PC-9 (cell line): ENCODE measurements at regions not wholly inside any gene's neighbourhood (a gene's known extent, or its start where the extent isn't known, plus 50 kb on each side); places are given as distances from the start of the nearest gene placed in this dataset.

ENCODE experiments used
- BruUV-seq: library from RNA; stranded (reverse); fragments of 400-500 nt; replicated peaks from 2 replicates; lab custom pipeline; 2021; lab: Mats Ljungman, UMichigan
- CTCF ChIA-PET: fragments of 300-600 bp; sonication (Branson Sonifier 250); formaldehyde crosslinking; loops from one replicate; lab custom pipeline; 2022; ENCODE audit warnings: antibody characterized with exemption; lab: Charles Lee
- POLR2A ChIA-PET: fragments of 300-600 bp; sonication (Branson Sonifier 250); formaldehyde crosslinking; loops from one replicate; lab custom pipeline; 2022; ENCODE audit warnings: antibody characterized with exemption; ENCODE audit not compliant: unreplicated experiment; lab: Charles Lee
- DNase-seq, 2 experiments: peaks; one replicate each; pipeline versions ENCODE4 v3.0.0 to v3.0.0-alpha.2; 2015 to 2022; ENCODE audit warnings: mixed read lengths in 1 of 2
- H2AFZ ChIP-seq: fragments of 200-600 bp; sonication (generic); 2 replicates; pipeline ENCODE4 v1.8.1; 2017; ENCODE audit warnings: antibody characterized with exemption
- H3F3A ChIP-seq: fragments of 200-600 bp; sonication (generic); 2 replicates; pipeline ENCODE4 v1.8.1; 2017; ENCODE audit warnings: antibody characterized with exemption, mild to moderate bottlenecking, low read depth; ENCODE audit not compliant: insufficient read depth
- H3K27ac ChIP-seq: fragments of 200-600 bp; sonication (generic); 2 replicates; pipeline ENCODE4 v1.6.1; 2016; ENCODE audit warnings: mixed run types
- H3K27me3 ChIP-seq: fragments of 200-600 bp; sonication (generic); 2 replicates; pipeline ENCODE4 v1.6.1; 2016; ENCODE audit warnings: low read depth, mixed run types; ENCODE audit not compliant: insufficient read depth
- H3K36me3 ChIP-seq: fragments of 200-600 bp; sonication (generic); 2 replicates; pipeline ENCODE4 v1.6.1; 2016; ENCODE audit warnings: low read depth, mixed run types
- H3K4me1 ChIP-seq: fragments of 200-600 bp; sonication (generic); replicated peaks from 2 replicates; pipeline ENCODE4 v1.6.1; 2016; ENCODE audit warnings: mixed run types; ENCODE audit not compliant: insufficient read depth
- H3K4me2 ChIP-seq: fragments of 200-600 bp; sonication (generic); 2 replicates; pipeline ENCODE4 v1.6.1; 2017; ENCODE audit warnings: mixed run types
- H3K4me3 ChIP-seq: fragments of 200-600 bp; sonication (generic); 2 replicates; pipeline ENCODE4 v1.6.1; 2016; ENCODE audit warnings: mixed run types
- H3K79me2 ChIP-seq: fragments of 200-600 bp; sonication (generic); 2 replicates; pipeline ENCODE4 v1.6.1; 2017; ENCODE audit warnings: low read depth, mixed run types
- H3K9me2 ChIP-seq: fragments of 200-600 bp; sonication (generic); 2 replicates; pipeline ENCODE4 v1.8.1; 2017; ENCODE audit warnings: mild to moderate bottlenecking; ENCODE audit not compliant: insufficient read depth
- H3K9me3 ChIP-seq: fragments of 200-600 bp; sonication (generic); 2 replicates; pipeline ENCODE4 v1.8.1; 2016; ENCODE audit warnings: low read depth; ENCODE audit not compliant: insufficient read depth
- H4K20me1 ChIP-seq: fragments of 200-600 bp; sonication (generic); 2 replicates; pipeline ENCODE4 v1.8.1; 2017; ENCODE audit not compliant: insufficient read depth
- EZH2 ChIP-seq: fragments of 200-600 bp; sonication (generic); IDR thresholded peaks from 2 replicates; pipeline ENCODE4 v1.8.0; 2017; ENCODE audit warnings: antibody characterized with exemption, low read depth
- intact Hi-C: fragments of 100-400 bp; cut with micrococcal nuclease; formaldehyde crosslinking; loops from one replicate; pipeline ENCODE4 v1.10.0; 2022; ENCODE audit not compliant: unreplicated experiment
- TF ChIP-seq, protein P1 (sequence below): fragments of 200-600 bp; sonication (generic); conservative IDR thresholded peaks from 2 replicates; pipeline ENCODE4 v1.6.1; 2017; ENCODE audit warnings: mixed run types, antibody characterized with exemption, mild to moderate bottlenecking, moderate library complexity

DNA sequence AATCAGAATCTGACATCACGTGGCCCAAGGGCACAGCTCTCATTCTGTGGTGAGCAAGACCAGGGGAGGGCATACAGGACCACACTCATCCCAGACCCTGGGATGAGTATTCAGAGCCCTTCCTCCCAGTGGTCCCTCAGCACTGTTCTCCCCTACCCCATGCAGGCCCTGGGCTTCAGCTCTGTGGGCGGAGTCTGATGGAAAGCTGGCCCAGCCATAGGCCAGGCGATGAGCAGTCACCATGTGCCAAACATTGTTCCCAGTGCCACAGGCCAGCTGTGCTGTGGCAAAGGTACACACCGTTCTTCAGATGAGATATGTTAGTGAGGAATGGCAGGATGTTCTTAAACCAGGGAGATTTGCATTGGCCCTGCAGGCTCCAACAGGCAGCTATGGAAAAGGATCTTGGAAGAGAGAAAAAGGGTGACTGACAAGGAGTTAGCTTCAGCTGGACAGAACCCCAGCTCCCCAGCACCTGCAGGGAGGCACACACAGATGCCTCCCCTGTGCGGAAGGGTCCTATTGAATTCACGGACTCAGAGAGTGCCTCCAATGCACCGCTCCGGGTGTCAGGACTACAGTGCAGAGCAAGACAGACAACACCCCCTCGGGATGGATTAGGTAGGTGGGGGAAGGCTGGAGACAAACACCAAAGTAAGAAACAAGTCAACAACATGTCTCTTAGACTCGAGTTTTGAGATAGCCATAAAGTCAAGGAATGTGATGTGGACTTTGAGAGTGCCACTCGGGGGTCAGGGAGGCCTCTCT is 596.0 kb upstream of the MGMT start:
- Histone ChIP-seq H3K79me2 (no peaks in the 10 kb centered on the region), H3F3A (no peaks in the 10 kb centered on the region)
- CTCF ChIA-PET: no interaction called here

DNA sequence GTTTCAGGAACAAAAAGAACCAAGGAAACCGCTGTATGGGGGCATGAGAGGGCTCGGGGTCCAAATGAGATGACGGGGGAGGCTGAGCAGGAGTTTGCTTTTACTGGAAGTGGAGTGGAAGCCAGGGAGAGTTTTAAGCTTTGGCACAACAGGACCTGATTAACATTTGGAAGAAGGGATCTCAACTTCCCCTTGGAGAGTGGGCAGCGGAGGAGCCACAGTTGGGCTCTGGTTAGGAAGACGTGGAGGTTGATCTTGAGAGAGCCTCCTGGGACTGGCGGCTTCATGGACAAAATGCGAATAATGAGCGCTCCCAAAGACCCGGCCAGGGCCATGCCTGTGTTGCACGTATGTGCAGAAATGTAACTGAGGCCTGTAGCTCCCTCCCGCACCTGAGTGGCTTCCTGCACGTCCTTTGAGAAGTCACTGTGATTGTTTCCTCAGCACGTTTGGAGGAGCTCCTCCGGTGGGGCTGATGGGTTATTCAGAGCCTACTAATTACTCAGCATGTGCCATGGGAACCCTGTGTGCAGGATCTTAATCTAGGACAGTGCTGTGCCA is 595.3 kb upstream of the MGMT start:
- Histone ChIP-seq H3K27me3 (peaks cover 16% of the 10 kb centered on the region; the same call in 1 of the 2 replicates), H3K4me1 (no peaks in the 10 kb centered on the region), H4K20me1 (no peaks in the 10 kb centered on the region), H3K27ac (no peak overlapping the region), H3K4me2 (no peak overlapping the region), H3K9me3 (no peaks in the 10 kb centered on the region), H3K4me3 (no peak overlapping the region), H3K36me3 (no peaks in the 10 kb centered on the region), H3K9me2 (no peaks in the 10 kb centered on the region), H2AFZ (no peak overlapping the region), H3F3A (no peaks in the 10 kb centered on the region), H3K79me2 (no peaks in the 10 kb centered on the region)
- ChIA-PET CTCF (no interaction called here), POLR2A (no interaction called here)
- DNase-seq: no peak
- intact Hi-C loops: no loop called here
- no TSS peak for BruUV-seq
- TF ChIP-seq EZH2: no peak
- TF ChIP-seq, protein P1, sequence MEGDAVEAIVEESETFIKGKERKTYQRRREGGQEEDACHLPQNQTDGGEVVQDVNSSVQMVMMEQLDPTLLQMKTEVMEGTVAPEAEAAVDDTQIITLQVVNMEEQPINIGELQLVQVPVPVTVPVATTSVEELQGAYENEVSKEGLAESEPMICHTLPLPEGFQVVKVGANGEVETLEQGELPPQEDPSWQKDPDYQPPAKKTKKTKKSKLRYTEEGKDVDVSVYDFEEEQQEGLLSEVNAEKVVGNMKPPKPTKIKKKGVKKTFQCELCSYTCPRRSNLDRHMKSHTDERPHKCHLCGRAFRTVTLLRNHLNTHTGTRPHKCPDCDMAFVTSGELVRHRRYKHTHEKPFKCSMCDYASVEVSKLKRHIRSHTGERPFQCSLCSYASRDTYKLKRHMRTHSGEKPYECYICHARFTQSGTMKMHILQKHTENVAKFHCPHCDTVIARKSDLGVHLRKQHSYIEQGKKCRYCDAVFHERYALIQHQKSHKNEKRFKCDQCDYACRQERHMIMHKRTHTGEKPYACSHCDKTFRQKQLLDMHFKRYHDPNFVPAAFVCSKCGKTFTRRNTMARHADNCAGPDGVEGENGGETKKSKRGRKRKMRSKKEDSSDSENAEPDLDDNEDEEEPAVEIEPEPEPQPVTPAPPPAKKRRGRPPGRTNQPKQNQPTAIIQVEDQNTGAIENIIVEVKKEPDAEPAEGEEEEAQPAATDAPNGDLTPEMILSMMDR: no peak

More for the DNA sequence above, 596.0 kb upstream of the MGMT start:
- Histone ChIP-seq H3K27me3 (peaks cover 21% of the 10 kb centered on the region; the same call in 1 of the 2 replicates), H3K9me2 (no peaks in the 10 kb centered on the region), H2AFZ (no peak overlapping the region), H3K27ac (no peak overlapping the region), H3K4me2 (no peak overlapping the region), H3K4me1 (no peaks in the 10 kb centered on the region), H3K9me3 (no peaks in the 10 kb centered on the region), H3K36me3 (no peaks in the 10 kb centered on the region), H3K4me3 (no peak overlapping the region), H4K20me1 (no peaks in the 10 kb centered on the region)
- POLR2A ChIA-PET: no interaction called here
- BruUV-seq: no TSS peak
- intact Hi-C loops: no loop called here
- TF ChIP-seq, protein P1: no peak
- no peak for TF ChIP-seq EZH2
- DNase-seq: no peak

DNA sequence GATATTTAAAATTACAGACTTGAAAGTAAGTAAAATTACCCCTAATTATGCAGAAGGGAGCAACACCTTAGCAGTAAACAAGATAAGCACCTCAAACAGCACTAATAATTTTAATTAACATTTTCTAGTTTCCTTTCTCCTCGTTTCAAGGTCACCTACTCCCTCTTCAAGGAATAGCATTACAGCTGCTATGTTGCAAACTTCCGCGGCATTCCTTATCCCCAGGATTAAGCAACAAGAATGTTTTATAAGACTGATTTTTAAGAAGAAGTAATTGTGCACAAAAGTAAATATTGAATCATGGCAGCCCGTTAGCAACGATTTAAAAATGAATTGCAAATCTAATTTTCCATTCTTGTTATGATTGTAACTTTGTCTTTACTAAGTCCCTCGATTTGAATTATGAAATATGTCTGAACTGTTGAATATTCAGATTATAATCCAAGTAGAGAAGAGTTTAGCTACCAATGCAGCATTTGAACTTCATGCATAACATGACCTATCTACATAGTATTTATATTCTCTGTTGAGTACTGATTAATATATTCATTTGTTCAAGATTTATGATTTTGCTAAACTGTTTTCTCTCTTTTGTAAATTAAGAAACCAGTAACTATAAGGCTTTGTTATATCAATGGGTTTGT is 593.5 kb upstream of the MGMT start:
- H3K9me2 ChIP-seq: no peaks in the 10 kb centered on the region
- intact Hi-C loops: no loop called here
- no peaks in the 10 kb centered on the region for H3K79me2 ChIP-seq
- POLR2A ChIA-PET: no interaction called here
- no peak overlapping the region for H3K27ac ChIP-seq
- no TSS peak for BruUV-seq
- no peaks in the 10 kb centered on the region for H3K9me3 ChIP-seq
- H2AFZ ChIP-seq: no peak overlapping the region
- DNase-seq: no peak
- TF ChIP-seq EZH2: no peak
- TF ChIP-seq, protein P1: no peak
- H3K4me1 ChIP-seq: no peaks in the 10 kb centered on the region
- 0 out of 2 replicates have a peak, but pooled peaks cover 4% of the 10 kb centered on the region for H3K27me3 ChIP-seq
- no peak overlapping the region for H3K4me3 ChIP-seq
- CTCF ChIA-PET: no interaction called here
- no peak overlapping the region for H3K4me2 ChIP-seq
- no peaks in the 10 kb centered on the region for H3F3A ChIP-seq
- H4K20me1 ChIP-seq: no peaks in the 10 kb centered on the region
- no peaks in the 10 kb centered on the region for H3K36me3 ChIP-seq
